ENCODE measurements at regions not wholly inside any gene's neighbourhood (a gene's known extent, or its start where the extent isn't known, plus 50 kb on each side); places are given as distances from the start of the nearest gene placed in this dataset.

GRCh38 chr2:64338910-64339500, 115.0 kb upstream of the LGALSL start:
- peak; percentile 81 for DNase-seq (ENCODE audit: low read depth)

GRCh38 chr2:64341461-64341860, 112.5 kb upstream of the LGALSL start:
- no peak for DNase-seq (ENCODE audit: low read depth)

- DNase-seq (ENCODE audit: low read depth), result no peak
Observed at GRCh38 chr2:64342195-64343099, 111.5 kb upstream of the LGALSL start.

- DNase-seq (ENCODE audit: low read depth), result no peak
Observed at GRCh38 chr2:64344999-64345576, 108.9 kb upstream of the LGALSL start.

GRCh38 chr2:64345998-64346397, 108.0 kb upstream of the LGALSL start:
- no peak for DNase-seq (ENCODE audit: low read depth)

- DNase-seq (ENCODE audit: low read depth), result peak; percentile 28
Observed at GRCh38 chr2:64348386-64349130, 105.4 kb upstream of the LGALSL start.

GRCh38 chr2:64349131-64349530, 104.8 kb upstream of the LGALSL start:
- no peak for DNase-seq (ENCODE audit: low read depth)

GRCh38 chr2:64350996-64351395, 103.0 kb upstream of the LGALSL start:
- DNase-seq (ENCODE audit: low read depth), result no peak

GRCh38 chr2:64352292-64352691, 101.7 kb upstream of the LGALSL start:
- peak; percentile 17 for DNase-seq (ENCODE audit: low read depth)

- peak; percentile 90 for DNase-seq (ENCODE audit: low read depth)
Observed at GRCh38 chr2:64354857-64355680, 98.9 kb upstream of the LGALSL start.

GRCh38 chr2:64356906-64357305, 97.1 kb upstream of the LGALSL start:
- no peak for DNase-seq (ENCODE audit: low read depth)

- DNase-seq (ENCODE audit: low read depth), result peak; percentile 60
Observed at GRCh38 chr2:64359171-64359891, 94.6 kb upstream of the LGALSL start.

GRCh38 chr2:64359892-64360657, 93.9 kb upstream of the LGALSL start:
- DNase-seq (ENCODE audit: low read depth), result peak; percentile 95

- DNase-seq (ENCODE audit: low read depth), result no peak
Observed at GRCh38 chr2:64361151-64361938, 92.6 kb upstream of the LGALSL start.

GRCh38 chr2:64362562-64363026, 91.4 kb upstream of the LGALSL start:
- DNase-seq (ENCODE audit: low read depth), result no peak

- no peak for DNase-seq (ENCODE audit: low read depth)
Observed at GRCh38 chr2:64363140-64363539, 90.8 kb upstream of the LGALSL start.

- no peak for DNase-seq (ENCODE audit: low read depth)
Observed at GRCh38 chr2:64363848-64364247, 90.1 kb upstream of the LGALSL start.

GRCh38 chr2:64367444-64368232, 86.3 kb upstream of the LGALSL start:
- DNase-seq (ENCODE audit: low read depth), result no peak
